Mesenchymal stem cell (in vitro differentiated cells and primary cell): ENCODE measurements at regions not wholly inside any gene's neighbourhood (a gene's known extent, or its start where the extent isn't known, plus 50 kb on each side); places are given as distances from the start of the nearest gene placed in this dataset.

Experiments
- DNase-seq: peaks from one replicate; pipeline ENCODE4 v3.0.0-alpha.2; 2013
- H2AFZ ChIP-seq: one replicate; pipeline ENCODE4 v1.6.1; 2013; ENCODE audit warnings: low read depth, mild to moderate bottlenecking, control low read depth, inconsistent platforms, low read length, moderate library complexity
- H2AK5ac ChIP-seq: 2 replicates; pipeline ENCODE4 v1.6.1; 2013; ENCODE audit warnings: low read length, moderate library complexity, mild to moderate bottlenecking, inconsistent platforms; ENCODE audit not compliant: severe bottlenecking
- H2BK120ac ChIP-seq: one replicate; pipeline ENCODE4 v1.6.1; 2013; ENCODE audit warnings: low read depth, mild to moderate bottlenecking, inconsistent platforms, low read length, moderate library complexity
- H2BK12ac ChIP-seq, 2 experiments: one replicate each; pipeline ENCODE4 v1.6.1; 2013; ENCODE audit warnings: inconsistent platforms in 2 of 2, low read length in 2 of 2, mild to moderate bottlenecking in 2 of 2, moderate library complexity in 2 of 2, control low read depth in 1 of 2
- H2BK15ac ChIP-seq: one replicate; pipeline ENCODE4 v1.6.1; 2013; ENCODE audit warnings: mild to moderate bottlenecking, low read depth, inconsistent platforms; ENCODE audit not compliant: poor library complexity, severe bottlenecking
- H2BK5ac ChIP-seq: 2 replicates; pipeline ENCODE4 v1.6.1; 2013; ENCODE audit warnings: low read depth, mild to moderate bottlenecking, low read length, control low read depth, inconsistent platforms; ENCODE audit not compliant: poor library complexity, severe bottlenecking
- H3K14ac ChIP-seq, 2 experiments: one replicate each; pipeline ENCODE4 v1.6.1; 2013; ENCODE audit warnings: inconsistent platforms in 2 of 2, low read length in 2 of 2, control low read depth in 1 of 2, mild to moderate bottlenecking in 1 of 2, moderate library complexity in 1 of 2
- H3K18ac ChIP-seq, 2 experiments: one replicate each; pipeline ENCODE4 v1.6.1; 2013; ENCODE audit warnings: inconsistent platforms in 2 of 2, low read length in 2 of 2, control low read depth in 1 of 2, low read depth in 1 of 2, mild to moderate bottlenecking in 1 of 2
- H3K23ac ChIP-seq, 2 experiments: one replicate each; pipeline ENCODE4 v1.6.1; 2013; ENCODE audit warnings: inconsistent platforms in 2 of 2, low read length in 2 of 2, mild to moderate bottlenecking in 2 of 2, moderate library complexity in 2 of 2, control low read depth in 1 of 2
- H3K27ac ChIP-seq: 2 replicates; pipeline ENCODE4 v1.5.1; 2013; ENCODE audit warnings: mild to moderate bottlenecking, moderate library complexity, low read length, control low read depth, inconsistent platforms; ENCODE audit not compliant: poor library complexity, severe bottlenecking
- H3K27me3 ChIP-seq, 2 experiments: 2 replicates each; pipeline versions ENCODE4 v1.6.1 to v1.7.0; 2013; ENCODE audit warnings: low read length in 2 of 2, mild to moderate bottlenecking in 2 of 2, moderate library complexity in 2 of 2, control low read depth in 1 of 2, inconsistent platforms in 1 of 2; ENCODE audit not compliant: control insufficient read depth in 1 of 2, insufficient read depth in 1 of 2
- H3K36me3 ChIP-seq, 2 experiments: 2 replicates each; pipeline versions ENCODE4 v1.6.1 to v1.7.0; 2013; ENCODE audit warnings: low read length in 2 of 2, control low read depth in 1 of 2, inconsistent platforms in 1 of 2, low read depth in 1 of 2, mild to moderate bottlenecking in 1 of 2; ENCODE audit not compliant: insufficient read depth in 2 of 2, control insufficient read depth in 1 of 2
- H3K4ac ChIP-seq, 2 experiments: one replicate each; pipeline ENCODE4 v1.6.1; 2013; ENCODE audit warnings: inconsistent platforms in 2 of 2, low read length in 2 of 2, mild to moderate bottlenecking in 2 of 2, moderate library complexity in 2 of 2, control low read depth in 1 of 2, low read depth in 1 of 2
- H3K4me1 ChIP-seq: 2 replicates; pipeline ENCODE4 v1.6.1; 2013; ENCODE audit warnings: low read depth, low read length, control low read depth; ENCODE audit not compliant: control insufficient read depth, insufficient read depth
- H3K4me2 ChIP-seq: 2 replicates; pipeline ENCODE4 v1.6.1; 2013; ENCODE audit warnings: low read length, mild to moderate bottlenecking, inconsistent platforms; ENCODE audit not compliant: poor library complexity, severe bottlenecking
- H3K4me3 ChIP-seq, 2 experiments: 2 replicates each; pipeline versions ENCODE4 v1.5.1 to v1.7.0; 2013; ENCODE audit warnings: low read length in 2 of 2, mild to moderate bottlenecking in 2 of 2, control low read depth in 1 of 2, low read depth in 1 of 2; ENCODE audit not compliant: insufficient read depth in 1 of 2
- H3K79me1 ChIP-seq: replicated peaks from 2 replicates; pipeline ENCODE4 v1.6.1; 2013; ENCODE audit warnings: mild to moderate bottlenecking, control low read depth, low read length, inconsistent platforms; ENCODE audit not compliant: poor library complexity, severe bottlenecking
- H3K9ac ChIP-seq: 2 replicates; pipeline ENCODE4 v1.7.0; 2013; ENCODE audit warnings: mild to moderate bottlenecking, low read length, moderate library complexity
- H3K9me3 ChIP-seq: 2 replicates; pipeline ENCODE4 v1.7.0; 2013; ENCODE audit warnings: mild to moderate bottlenecking, low read length; ENCODE audit not compliant: control insufficient read depth
- H4K8ac ChIP-seq: one replicate; pipeline ENCODE4 v1.6.1; 2013; ENCODE audit warnings: inconsistent platforms, mild to moderate bottlenecking, low read length, moderate library complexity
- H4K91ac ChIP-seq: one replicate; pipeline ENCODE4 v1.6.1; 2013; ENCODE audit warnings: mild to moderate bottlenecking, low read length, inconsistent platforms
- WGBS: methylation state at CpG from one replicate; pipeline ENCODE4 v1.1.7; 2013; ENCODE audit warnings: mixed read lengths; 5-methylcytosine and 5-hydroxymethylcytosine counted together

DNA sequence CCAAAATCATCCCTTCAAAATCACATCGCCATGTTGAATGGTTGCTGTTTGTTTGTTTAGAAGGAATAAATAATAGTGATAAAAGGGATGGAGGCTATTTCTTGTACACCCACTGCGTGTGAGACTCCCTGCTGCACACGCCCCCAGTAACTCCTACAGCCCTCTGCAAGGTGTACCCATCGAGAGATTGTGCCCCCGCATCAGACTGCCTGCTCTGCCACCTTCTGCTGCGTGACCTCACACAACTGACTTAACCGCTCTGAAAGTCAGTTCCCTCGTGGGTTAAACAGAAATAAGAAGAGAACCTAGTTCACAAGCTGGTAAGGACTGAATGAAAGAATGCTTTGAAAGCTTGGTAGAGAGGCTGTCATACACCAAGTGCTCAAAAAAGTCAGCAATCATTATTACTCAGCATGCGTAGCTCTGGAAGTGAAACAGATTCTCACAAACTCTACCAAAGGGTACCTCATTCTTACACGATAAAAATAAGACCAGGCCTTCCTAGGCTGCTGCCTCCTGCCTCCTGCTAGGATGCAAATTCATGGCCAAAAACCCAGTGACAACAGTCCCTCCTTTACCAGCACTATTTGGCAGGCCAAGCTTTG lies 147.1 kb downstream of the CPEB2 start:
- no peak overlapping the region for H3K4me3 ChIP-seq
- H3K9me3 ChIP-seq, result no peaks in the 10 kb centered on the region
- peaks cover 17% of the 10 kb centered on the region for H3K4me1 ChIP-seq
- no peaks in the 10 kb centered on the region for H3K36me3 ChIP-seq
- no peaks in the 10 kb centered on the region for H3K27me3 ChIP-seq
- peak overlapping the region; percentile 77 for H4K8ac ChIP-seq
- peak overlapping the region; percentile 34 to 44 for H3K18ac ChIP-seq
- no peak overlapping the region for H3K23ac ChIP-seq
- H2BK12ac ChIP-seq, result peak overlapping the region; percentile 66 to 80
- no peak overlapping the region for H2BK15ac ChIP-seq
- no peak overlapping the region for H3K14ac ChIP-seq
- DNase-seq, result no peak
- H2BK5ac ChIP-seq, result no peak overlapping the region
- H2AFZ ChIP-seq, result peak overlapping the region; percentile 10
- peak overlapping the region; percentile 1 for H3K4me2 ChIP-seq
- peak overlapping the region; percentile 29 for H2AK5ac ChIP-seq
- H3K27ac ChIP-seq, result peak overlapping the region; percentile 76
- peak overlapping the region; percentile 9 for H2BK120ac ChIP-seq
- H3K4ac ChIP-seq, result peak overlapping the region; percentile 20 to 86
- H4K91ac ChIP-seq, result no peak overlapping the region
- no peaks in the 10 kb centered on the region for H3K79me1 ChIP-seq
- peak overlapping the region; percentile 68 for H3K9ac ChIP-seq
- 78% methylated on average over 10 of the region's 10 CpGs for WGBS

DNA sequence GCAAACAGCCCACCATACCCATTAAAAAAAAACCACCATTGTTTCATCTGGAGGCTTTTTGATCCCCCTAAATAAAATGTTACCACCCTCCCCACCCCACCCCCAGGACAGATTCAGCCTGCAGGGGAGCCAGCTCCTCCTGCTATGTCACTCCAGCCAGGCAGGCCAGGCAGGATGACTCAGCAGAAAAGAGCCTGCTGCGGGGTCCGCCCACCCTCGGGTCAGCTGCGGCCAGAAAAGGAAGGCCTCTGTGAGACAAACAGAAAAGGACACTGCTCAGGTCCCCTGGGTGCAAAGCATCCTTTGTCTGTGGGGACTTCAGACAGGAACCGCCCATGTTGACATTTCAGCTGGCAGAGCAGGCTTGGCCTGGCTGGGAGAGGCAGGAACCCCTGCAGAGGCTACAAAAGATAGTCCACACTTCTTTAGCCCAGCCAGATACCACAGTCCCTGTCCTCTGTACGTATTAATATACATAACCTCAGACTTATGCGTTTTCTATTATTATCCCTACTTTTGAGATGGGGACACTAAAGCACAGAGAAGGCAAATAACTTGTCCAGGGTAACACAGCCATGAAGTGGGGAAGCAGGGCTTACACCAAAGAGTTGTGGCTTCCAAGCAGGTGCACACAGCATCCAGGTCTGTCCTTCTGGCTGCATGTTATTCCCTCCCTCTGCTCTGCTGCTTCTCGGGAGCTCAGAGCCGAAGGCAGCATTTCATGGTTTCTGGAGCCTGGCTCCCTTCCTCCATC lies 147.7 kb downstream of the CPEB2 start:
- peak overlapping the region; percentile 59 for H4K8ac ChIP-seq
- no peak overlapping the region for H2AFZ ChIP-seq
- H2AK5ac ChIP-seq, result peak overlapping the region; percentile 47
- no peak overlapping the region for H3K14ac ChIP-seq
- no peak overlapping the region for H2BK15ac ChIP-seq
- no peak overlapping the region for H3K23ac ChIP-seq
- peak overlapping the region; percentile 9 for H2BK120ac ChIP-seq
- peaks cover 17% of the 10 kb centered on the region for H3K4me1 ChIP-seq
- H3K36me3 ChIP-seq, result no peaks in the 10 kb centered on the region
- peak overlapping the region; percentile 4 for H2BK5ac ChIP-seq
- H3K27me3 ChIP-seq, result no peaks in the 10 kb centered on the region
- peak overlapping the region; percentile 76 for H3K27ac ChIP-seq
- no peaks in the 10 kb centered on the region for H3K9me3 ChIP-seq
- H3K4ac ChIP-seq, result peak overlapping the region; percentile 70 to 79
- no peak overlapping the region for H3K4me3 ChIP-seq
- H3K79me1 ChIP-seq, result no peaks in the 10 kb centered on the region
- peak overlapping the region; percentile 68 for H3K9ac ChIP-seq
- peak overlapping the region; percentile 1 for H3K4me2 ChIP-seq
- WGBS, result 37% methylated on average over 9 of the region's 9 CpGs
- DNase-seq, result peak; percentile 77
- peak overlapping the region; percentile 57 for H4K91ac ChIP-seq
- H2BK12ac ChIP-seq, result peak overlapping the region; percentile 80 to 82
- H3K18ac ChIP-seq, result peak overlapping the region; percentile 67 to 72

DNA sequence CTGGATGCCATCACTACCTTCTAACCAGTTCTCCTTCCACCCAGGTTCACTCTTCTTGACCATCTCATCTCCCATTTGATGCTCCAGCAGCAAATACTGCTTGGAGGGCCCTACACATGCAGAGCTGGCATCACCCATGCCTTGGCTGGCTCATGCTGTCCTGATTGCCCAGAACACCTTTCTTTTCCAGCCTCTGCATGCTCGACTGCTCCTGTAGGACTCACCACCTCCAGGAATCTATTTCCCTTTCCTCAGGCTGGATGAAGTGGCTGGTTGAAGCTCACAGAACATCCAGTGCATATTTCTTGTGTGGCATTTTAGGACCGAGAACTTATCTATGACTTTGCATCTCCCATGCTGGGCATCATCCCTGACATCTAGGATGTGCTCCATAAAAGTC lies 148.3 kb downstream of the CPEB2 start:
- Histone ChIP-seq H3K4ac (peak overlapping the region; percentile 20 to 79), H3K36me3 (no peaks in the 10 kb centered on the region), H2AK5ac (peak overlapping the region; percentile 47), H2BK12ac (peak overlapping the region; percentile 62 to 82), H4K8ac (no peak overlapping the region), H3K9ac (no peak overlapping the region), H3K23ac (no peak overlapping the region), H3K27me3 (no peaks in the 10 kb centered on the region), H2BK15ac (no peak overlapping the region), H3K4me1 (peaks cover 17% of the 10 kb centered on the region), H3K18ac (peak overlapping the region; percentile 67 to 72), H3K4me2 (no peak overlapping the region), H2BK5ac (no peak overlapping the region), H2AFZ (no peak overlapping the region), H3K27ac (no peak overlapping the region), H2BK120ac (no peak overlapping the region), H3K79me1 (no peaks in the 10 kb centered on the region), H3K9me3 (no peaks in the 10 kb centered on the region), H3K14ac (no peak overlapping the region), H4K91ac (peak overlapping the region; percentile 57), H3K4me3 (no peak overlapping the region)
- 89% methylated on average over 2 of the region's 2 CpGs for WGBS
- DNase-seq, result no peak

DNA sequence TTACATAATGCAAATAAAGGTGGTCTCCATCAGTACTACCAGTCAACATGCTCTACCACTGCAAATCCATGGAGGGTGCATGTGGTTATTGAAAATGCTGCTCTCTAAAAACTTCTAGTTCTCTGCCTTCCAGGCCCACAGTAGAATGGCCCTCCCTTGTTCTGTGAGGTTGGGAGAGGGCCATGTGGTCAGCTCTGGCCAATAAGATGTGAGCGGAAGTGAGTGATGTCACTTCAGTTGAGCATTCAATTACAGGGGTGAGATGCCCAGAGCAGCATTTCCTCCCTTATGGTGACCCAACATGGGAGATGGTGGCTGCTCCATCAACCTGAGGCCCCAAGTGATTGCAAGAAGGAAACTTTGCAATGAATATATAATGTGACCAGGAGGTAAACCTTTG lies 148.8 kb downstream of the CPEB2 start:
- H2BK15ac ChIP-seq, result no peak overlapping the region
- H3K9ac ChIP-seq, result no peak overlapping the region
- H3K14ac ChIP-seq, result no peak overlapping the region
- H3K9me3 ChIP-seq, result no peaks in the 10 kb centered on the region
- H4K8ac ChIP-seq, result no peak overlapping the region
- no peak overlapping the region for H2BK120ac ChIP-seq
- no peak overlapping the region for H3K27ac ChIP-seq
- 66% methylated on average over 1 of the region's 1 CpG for WGBS
- H3K23ac ChIP-seq, result no peak overlapping the region
- no peak for DNase-seq
- H3K27me3 ChIP-seq, result no peaks in the 10 kb centered on the region
- H3K79me1 ChIP-seq, result no peaks in the 10 kb centered on the region
- H3K4ac ChIP-seq, result no peak overlapping the region
- H2BK12ac ChIP-seq, result no peak overlapping the region
- no peak overlapping the region for H2AK5ac ChIP-seq
- no peak overlapping the region for H3K4me2 ChIP-seq
- H3K4me1 ChIP-seq, result peaks cover 17% of the 10 kb centered on the region
- H3K36me3 ChIP-seq, result no peaks in the 10 kb centered on the region
- H2AFZ ChIP-seq, result no peak overlapping the region
- no peak overlapping the region for H2BK5ac ChIP-seq
- H3K4me3 ChIP-seq, result no peak overlapping the region
- H3K18ac ChIP-seq, result no peak overlapping the region
- H4K91ac ChIP-seq, result no peak overlapping the region
